Tibial artery (tissue), 4 donors: ENCODE measurements at regions not wholly inside any gene's neighbourhood (a gene's known extent, or its start where the extent isn't known, plus 50 kb on each side); places are given as distances from the start of the nearest gene placed in this dataset.

Source experiments
- DNase-seq, 2 donors: peaks; one replicate each; pipeline ENCODE4 v3.0.0-alpha.2; 2019
- H3K27ac ChIP-seq, 2 donors: fragments of 200-600 bp; sonication (generic) in 1 of 2; 1 replicate in 1 of 2; 2 replicates in 1 of 2; pipeline ENCODE4 v1.5.1; 2018 to 2019; ENCODE audit warnings: mild to moderate bottlenecking in 1 of 2
- H3K27me3 ChIP-seq, 2 donors: fragments of 200-600 bp; sonication (generic) in 1 of 2; one replicate each; pipeline versions ENCODE4 v1.5.1 to v1.6.0; 2016 to 2019
- H3K36me3 ChIP-seq, 3 donors: fragments of 200-600 bp; sonication (generic) in 2 of 3; one replicate each; pipeline ENCODE4 v1.5.1; 2016 to 2019; ENCODE audit warnings: mild to moderate bottlenecking in 2 of 3
- H3K4me1 ChIP-seq, 4 donors: fragments of 200-600 bp; sonication (generic) in 2 of 4; 1 replicate in 3 of 4; 2 replicates in 1 of 4; pipeline ENCODE4 v1.5.1; 2016 to 2019
- H3K4me3 ChIP-seq, 2 donors: fragments of 200-600 bp; sonication (generic) in 1 of 2; 1 replicate in 1 of 2; 2 replicates in 1 of 2; pipeline ENCODE4 v1.5.1; 2018 to 2019; ENCODE audit warnings: mild to moderate bottlenecking in 2 of 2
- H3K9me3 ChIP-seq, 3 donors: fragments of 200-600 bp; sonication (generic) in 1 of 3; one replicate each; pipeline ENCODE4 v1.5.1; 2016 to 2019
- CTCF ChIP-seq, 2 experiments: fragments of 200-600 bp in 1 of 2; fragments of 450-650 bp in 1 of 2; IDR thresholded peaks; one replicate each; pipeline ENCODE4 v1.5.1; 2017 to 2019; ENCODE audit warnings: antibody characterized with exemption in 2 of 2, mild to moderate bottlenecking in 1 of 2, moderate library complexity in 1 of 2
- intact Hi-C: fragments of 100-400 bp; cut with DNase I; formaldehyde crosslinking; loops from one replicate; pipeline ENCODE4 v1.15.0; 2023; ENCODE audit warnings: low total_unique reads

GRCh38 chr13:80436571-80437169 is 95.7 kb upstream of the SPRY2 start:
- Histone ChIP-seq H3K27ac (peak overlapping the region in 1 of 2 donors; percentile 1), H3K9me3 (no peaks in the 10 kb centered on the region), H3K4me1 (peaks cover 0 to 14% (median 0%) of the 10 kb centered on the region in 4 donors), H3K36me3 (no peaks in the 10 kb centered on the region), H3K27me3 (no peaks in the 10 kb centered on the region), H3K4me3 (no peak overlapping the region)
- TF ChIP-seq CTCF (IDR thresholded peaks at IDR 0.05), result no peak
- DNase-seq, result no peak
- intact Hi-C loops, result no loop called here

DNA sequence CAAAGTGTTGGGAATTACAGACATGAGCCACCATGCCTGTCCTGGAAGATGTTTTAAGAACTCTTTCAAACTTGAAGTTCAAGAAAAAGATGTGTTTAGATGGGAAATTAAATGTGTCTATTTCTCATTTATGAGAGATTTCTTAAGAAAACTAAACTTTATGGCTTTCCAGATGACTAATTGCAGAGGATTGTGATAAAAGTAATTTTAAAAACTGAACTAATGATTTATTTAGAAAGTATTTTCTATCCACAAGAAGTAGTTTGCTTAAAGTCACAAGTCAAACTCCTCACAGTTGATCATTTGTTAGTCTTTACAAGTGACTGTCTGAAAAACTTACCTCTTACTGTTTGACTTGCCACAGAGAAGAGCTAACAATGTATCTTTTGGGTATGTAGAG is 89.6 kb upstream of the SPRY2 start:
- TF ChIP-seq CTCF (IDR thresholded peaks at IDR 0.05), result no peak
- no peaks in the 10 kb centered on the region for H3K4me1 ChIP-seq
- H3K4me3 ChIP-seq, result no peak overlapping the region
- no peaks in the 10 kb centered on the region for H3K27me3 ChIP-seq
- H3K27ac ChIP-seq, result no peak overlapping the region
- no peaks in the 10 kb centered on the region for H3K9me3 ChIP-seq
- intact Hi-C loops, result no loop called here
- no peak for DNase-seq
- no peaks in the 10 kb centered on the region for H3K36me3 ChIP-seq

GRCh38 chr13:80428349-80429096 is 87.6 kb upstream of the SPRY2 start:
- intact Hi-C loops, result no loop called here
- Histone ChIP-seq H3K4me1 (no peaks in the 10 kb centered on the region), H3K27me3 (no peaks in the 10 kb centered on the region), H3K27ac (no peak overlapping the region), H3K36me3 (no peaks in the 10 kb centered on the region), H3K9me3 (peaks cover 0 to 13% (median 3%) of the 10 kb centered on the region in 3 donors), H3K4me3 (no peak overlapping the region)
- no peak for TF ChIP-seq CTCF (IDR thresholded peaks at IDR 0.05)
- no peak for DNase-seq

DNA sequence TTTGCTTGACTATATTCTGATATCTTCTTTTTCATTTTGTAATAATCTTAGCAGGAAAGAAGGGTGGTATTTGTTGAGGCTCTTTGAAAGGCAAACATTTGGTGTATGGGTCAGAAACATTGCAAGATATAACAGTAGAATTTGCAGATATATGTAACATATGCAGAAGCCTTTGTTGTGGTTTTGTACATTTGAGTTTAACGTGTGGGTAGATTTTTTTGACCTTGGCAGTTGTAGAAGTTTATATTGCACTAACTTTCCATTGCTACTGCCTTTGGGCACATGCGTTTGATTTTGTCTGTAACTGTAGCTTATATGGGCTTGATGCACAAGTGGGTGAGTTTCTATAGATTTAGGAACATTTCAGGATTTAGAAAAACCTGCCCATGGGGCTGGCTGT is 78.5 kb upstream of the SPRY2 start:
- intact Hi-C loops, result no loop called here
- no peaks in the 10 kb centered on the region for H3K36me3 ChIP-seq
- H3K4me3 ChIP-seq, result no peak overlapping the region
- no peaks in the 10 kb centered on the region for H3K27me3 ChIP-seq
- peaks cover 0 to 6% (median 0%) of the 10 kb centered on the region in 3 donors for H3K9me3 ChIP-seq
- H3K4me1 ChIP-seq, result no peaks in the 10 kb centered on the region
- no peak for TF ChIP-seq CTCF (IDR thresholded peaks at IDR 0.05)
- no peak overlapping the region for H3K27ac ChIP-seq
- DNase-seq, result no peak

DNA sequence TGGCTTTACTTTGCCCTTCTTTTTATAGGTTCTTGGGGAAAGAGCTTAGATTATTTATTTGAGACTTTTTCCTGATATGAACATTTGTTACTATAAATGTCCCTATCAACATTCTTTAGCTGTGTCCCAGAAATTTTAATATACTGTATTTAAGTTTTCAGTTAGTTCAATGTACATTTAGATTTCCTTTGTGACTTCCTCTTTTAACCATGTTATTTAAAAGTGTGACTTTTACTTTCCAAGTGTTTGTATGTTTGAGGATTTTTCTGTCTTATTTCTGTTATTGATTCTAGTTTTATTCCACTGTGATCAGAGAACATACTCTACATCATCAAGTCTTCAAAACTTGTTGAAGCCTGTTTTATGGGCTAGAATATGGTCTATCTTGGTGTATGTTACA is 72.7 kb upstream of the SPRY2 start:
- intact Hi-C loops, result no loop called here
- H3K27me3 ChIP-seq, result no peaks in the 10 kb centered on the region
- no peaks in the 10 kb centered on the region for H3K4me1 ChIP-seq
- no peak for DNase-seq
- H3K9me3 ChIP-seq, result no peaks in the 10 kb centered on the region
- H3K36me3 ChIP-seq, result no peaks in the 10 kb centered on the region
- no peak overlapping the region for H3K4me3 ChIP-seq
- no peak overlapping the region for H3K27ac ChIP-seq
- no peak for TF ChIP-seq CTCF (IDR thresholded peaks at IDR 0.05)
